Putamen (tissue), 1 donor: ENCODE measurements at regions not wholly inside any gene's neighbourhood (a gene's known extent, or its start where the extent isn't known, plus 50 kb on each side); places are given as distances from the start of the nearest gene placed in this dataset.
"Not testable (repeated sequence)": the region's sequence is repeated elsewhere in the genome, so short reads cannot be mapped to it uniquely, and the experiment has no call there.

ENCODE experiments used
- DNase-seq: peaks from one replicate; pipeline ENCODE4 v3.0.0-alpha.2; 2016; ENCODE audit warnings: low spot score

DNA sequence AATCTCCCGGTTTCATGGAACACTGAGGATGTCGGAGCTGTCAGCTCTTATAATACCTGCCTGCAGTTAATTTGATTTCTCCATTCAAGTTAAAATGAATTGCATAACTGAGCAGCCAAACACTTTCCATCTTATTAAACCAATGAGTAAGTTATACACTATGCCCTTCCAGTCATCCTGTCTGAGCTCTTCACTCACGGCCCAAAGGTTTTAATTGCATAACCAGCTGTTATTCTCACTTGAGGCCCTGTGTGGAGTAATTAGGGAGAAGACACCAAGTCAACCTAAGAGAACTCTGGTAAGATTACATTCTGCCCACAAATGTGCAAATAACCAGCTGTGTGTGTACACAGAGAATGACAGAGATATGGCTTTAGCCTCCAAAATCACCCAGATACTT is 303.5 kb downstream of the TBC1D4 start:
- no peak for DNase-seq

DNA sequence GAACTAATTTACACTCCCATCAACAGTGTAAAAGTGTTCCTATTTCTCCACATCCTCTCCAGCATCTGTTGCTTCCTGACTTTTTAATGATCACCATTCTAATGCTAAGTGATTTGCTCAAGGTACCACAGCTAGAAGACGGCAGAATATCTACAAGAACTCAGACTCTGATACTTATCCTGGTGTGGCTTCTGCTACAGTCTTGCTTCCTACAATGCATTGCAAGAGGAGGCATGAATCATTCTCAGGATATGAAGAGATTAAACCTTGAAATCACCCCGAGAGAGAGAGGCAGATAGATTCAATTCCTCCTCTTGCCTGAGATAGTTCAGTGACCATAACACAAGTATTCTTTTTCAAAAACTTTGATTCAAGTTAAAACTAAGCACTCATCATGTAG is 306.4 kb downstream of the TBC1D4 start:
- DNase-seq, result no peak

DNA sequence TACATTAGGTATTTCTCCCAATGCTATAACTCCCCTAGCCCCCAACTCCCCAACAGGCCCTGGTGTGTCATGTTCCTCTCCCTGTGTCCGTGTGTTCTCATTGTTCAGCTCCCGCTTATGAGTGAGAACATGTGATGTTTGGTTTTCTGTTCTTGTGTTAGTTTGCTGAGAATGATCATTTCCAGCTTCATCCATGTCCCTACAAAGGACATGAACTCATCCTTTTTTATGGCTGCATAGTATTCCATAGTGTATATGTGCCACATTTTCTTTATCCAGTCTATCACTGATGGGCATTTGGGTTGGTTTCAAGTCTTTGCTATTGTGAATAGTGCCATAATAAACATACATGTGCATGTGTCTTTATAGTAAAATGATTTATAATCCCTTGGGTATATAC is 306.9 kb downstream of the TBC1D4 start:
- DNase-seq, result not testable (repeated sequence)

DNA sequence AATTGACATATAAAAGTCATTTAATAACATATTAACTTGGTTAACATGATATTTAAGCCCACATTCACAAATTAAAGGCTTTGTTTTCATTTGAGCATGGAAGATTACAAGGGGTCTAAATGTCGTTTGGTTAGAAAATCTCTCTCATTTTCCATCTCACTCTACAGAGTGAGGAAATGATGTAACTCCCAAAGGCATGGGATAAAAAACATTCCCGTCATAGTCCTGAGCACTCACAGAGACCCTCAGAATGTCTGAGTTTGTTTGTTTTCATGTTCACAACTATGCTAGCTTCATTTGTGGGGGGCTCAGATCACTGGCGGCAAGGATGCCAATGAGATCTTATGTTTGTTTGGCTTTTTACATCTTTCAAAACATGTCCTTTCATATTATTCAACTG is 307.5 kb downstream of the TBC1D4 start:
- no peak for DNase-seq

DNA sequence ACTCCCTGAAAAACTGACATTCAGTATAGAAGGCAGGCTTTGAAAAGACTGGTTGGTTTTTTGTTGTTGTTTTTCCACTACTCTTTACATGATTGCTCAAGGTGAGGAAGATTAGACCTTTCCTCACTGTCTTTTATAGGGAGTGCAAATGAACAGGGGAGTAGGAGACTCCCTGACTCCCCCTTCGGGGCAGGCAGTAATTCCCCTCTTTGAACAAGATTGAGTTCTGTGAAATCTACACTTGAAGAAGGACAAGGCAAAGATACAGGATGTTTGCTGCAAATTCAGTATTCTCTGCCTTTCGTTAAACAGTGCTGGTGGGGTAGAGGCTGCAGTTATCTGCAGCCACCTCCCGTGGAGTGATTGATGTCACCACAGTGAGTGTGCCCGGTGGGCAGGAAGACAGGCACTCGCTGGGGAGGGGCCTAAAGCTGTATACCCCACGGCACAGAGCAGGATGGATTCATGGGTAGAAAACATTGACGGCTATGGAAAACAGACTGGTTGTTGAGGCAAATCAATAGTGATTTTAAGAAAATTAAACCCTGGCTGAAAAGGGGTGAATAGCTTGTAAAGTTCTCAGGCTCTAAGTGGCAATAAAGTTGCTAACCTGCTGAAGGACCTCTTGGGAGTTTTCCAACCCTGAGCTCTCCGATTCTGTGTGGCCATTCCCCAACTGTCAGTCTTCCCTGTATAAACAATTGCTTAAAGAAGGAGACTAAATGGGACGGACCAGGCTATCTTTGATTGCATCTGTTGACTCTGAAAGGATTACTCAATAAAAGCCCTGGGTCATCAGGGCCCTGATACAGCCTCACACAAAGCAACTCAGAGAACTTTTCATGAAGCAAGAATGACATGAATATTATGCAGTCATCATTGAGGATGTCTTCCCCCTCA is 308.3 kb downstream of the TBC1D4 start:
- no peak for DNase-seq

DNA sequence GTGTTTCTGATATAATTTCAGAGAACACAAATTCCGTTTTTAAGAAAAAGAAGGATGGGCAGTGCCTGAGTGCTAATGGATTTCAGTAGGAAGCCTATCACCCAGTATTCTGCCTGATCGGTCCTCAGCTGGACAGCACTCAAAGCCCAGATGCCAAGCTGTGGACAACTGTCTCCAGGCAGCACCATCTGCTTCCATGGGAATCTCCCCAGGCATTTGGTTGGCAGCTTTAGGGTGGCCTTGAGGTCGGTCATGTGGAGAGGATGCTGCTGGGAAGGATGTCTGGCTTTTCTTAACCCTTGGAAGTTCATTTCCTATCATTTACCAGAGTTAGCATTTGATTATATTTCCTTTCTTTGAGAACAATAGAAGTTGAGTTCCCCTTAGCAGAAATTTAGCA is 311.7 kb downstream of the TBC1D4 start:
- DNase-seq, result no peak

DNA sequence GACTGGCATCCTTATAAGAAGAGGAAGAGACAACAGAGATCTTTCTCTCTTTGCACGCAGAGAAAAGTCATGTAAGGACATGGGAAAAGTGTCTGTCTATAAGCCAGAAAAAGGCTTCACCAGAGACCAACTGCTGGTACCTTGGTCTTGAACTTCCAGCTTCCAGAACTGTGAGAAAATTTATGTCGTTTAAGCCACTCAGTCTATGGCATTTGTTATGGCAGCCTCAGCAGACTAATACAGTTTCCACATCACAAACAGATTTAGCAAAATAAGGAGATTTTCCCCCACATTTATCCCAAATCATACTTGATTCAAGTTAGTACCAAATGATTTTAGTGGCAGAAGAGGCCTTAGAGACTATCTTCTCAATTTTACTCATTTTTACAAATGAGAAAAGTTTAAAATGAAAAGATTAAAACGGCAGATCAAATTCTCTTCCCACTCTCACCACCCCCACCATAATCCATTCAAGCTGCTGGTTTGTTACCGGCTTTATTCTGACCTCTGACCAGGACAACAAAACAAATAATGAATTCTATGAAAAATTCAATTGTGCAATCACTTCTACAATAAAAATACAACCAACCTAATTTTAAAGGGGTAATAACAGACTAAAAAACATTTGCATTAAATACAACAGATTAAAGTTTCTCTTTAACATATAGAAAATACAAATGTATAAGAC is 316.3 kb downstream of the TBC1D4 start:
- no peak for DNase-seq

DNA sequence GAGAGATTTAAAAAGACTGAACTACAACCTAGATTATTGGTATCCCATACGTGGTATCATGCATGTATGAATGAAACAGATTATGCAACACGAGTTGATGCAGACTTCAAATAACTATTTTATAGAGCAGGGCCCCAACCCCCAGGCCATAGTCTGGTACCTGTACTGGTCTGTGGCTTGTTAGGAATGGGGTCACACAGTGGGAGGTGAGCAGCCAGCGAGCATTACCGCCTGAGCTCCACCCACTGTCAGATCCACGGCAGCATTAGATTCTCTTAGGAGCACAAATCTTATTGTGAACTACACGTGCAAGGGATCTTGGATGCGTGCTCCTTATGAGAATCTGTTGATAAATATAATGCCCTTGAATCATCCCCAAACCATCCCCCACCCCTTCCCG is 320.2 kb downstream of the TBC1D4 start:
- no peak for DNase-seq

DNA sequence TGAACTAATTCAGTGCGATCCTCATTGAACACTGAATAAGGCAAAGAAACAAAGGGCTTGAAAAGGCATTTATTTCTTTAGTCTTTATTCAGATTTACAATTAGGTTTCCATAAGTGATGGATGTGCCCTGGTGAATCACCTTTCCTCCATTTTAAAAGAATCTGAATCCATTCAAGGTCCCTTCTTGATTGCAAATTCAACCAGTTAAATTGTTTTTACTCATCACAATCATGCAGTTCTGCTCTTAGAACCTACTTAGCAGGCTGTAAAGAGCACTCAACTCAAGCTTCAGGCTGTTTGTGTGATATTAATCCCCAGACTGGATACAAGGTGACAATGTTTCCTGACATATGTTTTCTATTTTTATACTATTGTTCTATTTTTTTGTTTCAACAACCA is 321.0 kb downstream of the TBC1D4 start:
- DNase-seq, result no peak

DNA sequence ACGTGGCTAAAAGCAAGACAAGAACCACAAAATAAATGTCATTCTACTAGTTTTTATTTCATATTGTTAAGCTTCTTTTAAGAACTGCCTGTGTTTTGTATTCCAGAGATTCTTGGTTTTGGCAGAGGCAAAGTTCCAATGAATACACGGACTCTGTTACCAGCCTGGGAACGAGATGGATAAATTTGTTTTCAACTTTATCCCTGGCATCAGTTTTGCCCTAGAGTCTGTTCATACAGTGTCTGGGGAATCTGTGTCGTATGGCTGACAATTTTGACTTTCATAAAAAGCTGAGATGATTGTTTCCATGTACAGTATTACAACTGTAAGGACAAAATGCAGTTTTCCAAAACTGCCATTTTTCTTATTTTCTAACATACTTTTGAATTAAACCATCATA is 327.6 kb downstream of the TBC1D4 start:
- no peak for DNase-seq

DNA sequence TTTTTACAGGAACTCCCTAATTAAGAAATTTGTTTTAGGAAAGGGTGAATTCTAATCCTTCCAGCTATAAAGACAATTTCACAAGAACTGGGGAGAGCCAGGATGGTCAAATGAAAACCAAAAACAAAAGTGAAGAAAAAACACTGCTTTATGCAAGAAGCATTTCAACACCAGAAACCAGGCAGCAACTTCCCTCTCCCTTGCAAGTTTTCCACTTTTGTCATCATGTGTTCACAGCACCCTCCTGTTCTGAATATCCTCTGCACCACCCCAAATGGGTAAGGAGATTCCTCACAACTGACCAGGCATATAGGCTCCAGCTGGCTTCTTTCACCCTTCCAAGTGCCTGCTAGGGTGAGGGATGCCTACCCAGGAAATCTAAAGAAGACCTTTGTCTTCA is 328.1 kb downstream of the TBC1D4 start:
- DNase-seq, result no peak

DNA sequence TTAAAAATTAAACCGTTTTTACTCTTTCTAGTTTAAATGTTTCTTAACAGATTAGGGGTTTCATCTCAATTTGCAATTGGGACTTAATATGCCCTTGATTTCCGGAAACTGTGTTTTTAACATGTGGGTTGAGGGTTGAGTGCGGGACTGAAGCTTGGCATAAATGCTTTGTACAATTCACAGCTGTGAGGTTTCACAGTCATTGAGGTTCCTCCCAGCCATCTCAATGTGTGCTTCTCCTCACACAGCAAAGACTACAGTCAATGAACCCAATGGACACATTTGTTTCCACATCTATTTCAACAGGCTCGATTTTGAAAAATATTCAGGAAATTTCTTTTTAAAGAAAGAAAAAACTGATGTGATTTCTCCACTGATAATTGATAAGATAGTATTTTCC is 328.6 kb downstream of the TBC1D4 start:
- no peak for DNase-seq

DNA sequence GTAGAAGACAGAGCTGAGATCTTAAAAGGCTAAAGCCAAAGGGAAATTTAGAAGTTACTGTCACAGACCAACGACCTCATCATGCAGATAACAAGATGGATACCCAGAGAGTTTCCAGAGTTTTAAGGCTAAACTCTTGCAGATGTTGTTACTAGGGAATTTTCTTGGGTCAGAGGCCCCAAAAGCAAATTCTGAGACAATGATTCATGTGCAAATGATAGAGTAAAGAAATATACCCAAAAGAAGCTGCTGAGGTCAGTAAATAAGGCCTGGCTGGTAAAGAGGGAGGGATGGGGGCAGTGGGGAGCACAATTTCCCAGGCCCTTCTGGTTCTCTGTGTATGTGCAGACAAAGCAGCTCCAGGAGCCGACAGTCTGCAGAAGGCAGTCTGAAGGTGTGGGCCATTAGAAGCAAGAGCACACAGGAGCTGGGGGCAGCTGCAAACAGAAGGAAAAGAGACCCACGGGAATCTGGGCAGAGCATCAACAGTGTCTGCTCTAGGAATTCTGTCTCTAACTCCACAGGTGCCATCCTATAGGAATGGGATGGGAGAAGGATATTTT is 330.8 kb downstream of the TBC1D4 start:
- DNase-seq, result no peak

DNA sequence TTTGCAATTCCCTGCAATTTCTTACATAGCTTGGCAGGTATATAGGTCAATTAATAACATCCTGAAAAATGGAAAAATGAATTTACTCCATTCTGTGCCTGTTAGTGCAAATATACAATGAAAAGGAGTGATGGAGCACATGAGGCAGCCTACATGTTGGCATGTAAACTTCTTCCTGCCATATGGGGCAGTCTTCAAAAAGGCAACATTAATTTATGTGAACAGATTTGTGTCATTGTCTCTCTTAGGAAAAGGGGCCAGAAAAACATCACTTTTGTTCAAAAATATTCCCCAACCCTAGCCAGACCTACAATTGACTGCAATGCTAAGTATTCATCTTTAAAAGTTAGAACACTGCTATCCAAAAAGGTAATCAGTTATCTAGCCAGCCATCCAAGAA is 332.2 kb downstream of the TBC1D4 start:
- no peak for DNase-seq

DNA sequence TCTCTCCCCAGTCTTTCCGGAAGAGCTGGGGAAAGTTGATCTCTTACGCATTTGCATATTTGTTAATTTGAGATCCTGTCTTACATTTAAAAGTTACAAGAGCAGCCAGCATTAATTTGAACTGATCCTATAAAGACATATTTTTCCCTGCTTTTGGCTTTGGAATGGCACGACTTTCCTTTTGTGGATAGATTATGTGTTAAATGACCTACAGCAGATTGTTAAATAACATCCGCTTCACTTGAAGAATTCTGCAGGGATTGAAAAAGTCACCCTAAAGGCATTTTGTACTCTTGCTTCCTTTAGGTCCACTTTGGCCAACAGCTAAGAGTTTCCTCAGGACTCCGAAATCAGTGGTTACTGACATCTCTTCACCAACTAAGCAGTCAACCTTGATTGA is 334.0 kb downstream of the TBC1D4 start:
- DNase-seq, result no peak

DNA sequence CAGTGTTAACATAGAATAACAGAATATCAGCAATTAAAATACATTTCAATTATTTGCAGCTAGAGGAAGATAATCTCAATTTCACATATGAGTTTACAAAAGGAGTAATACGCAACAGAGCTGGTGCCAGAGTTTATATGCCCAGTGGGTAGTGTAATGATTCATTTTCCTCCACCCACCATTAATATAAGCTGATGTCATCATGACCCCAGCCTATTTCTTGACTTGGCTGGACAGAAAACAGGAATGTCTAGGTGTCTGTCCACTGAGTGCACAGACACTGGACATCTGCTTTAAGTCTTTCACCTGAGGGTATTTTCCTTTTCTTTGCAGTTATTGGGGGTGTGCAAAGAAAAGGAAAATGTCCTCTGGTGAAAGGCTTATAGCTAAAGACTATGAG is 335.5 kb downstream of the TBC1D4 start:
- no peak for DNase-seq

DNA sequence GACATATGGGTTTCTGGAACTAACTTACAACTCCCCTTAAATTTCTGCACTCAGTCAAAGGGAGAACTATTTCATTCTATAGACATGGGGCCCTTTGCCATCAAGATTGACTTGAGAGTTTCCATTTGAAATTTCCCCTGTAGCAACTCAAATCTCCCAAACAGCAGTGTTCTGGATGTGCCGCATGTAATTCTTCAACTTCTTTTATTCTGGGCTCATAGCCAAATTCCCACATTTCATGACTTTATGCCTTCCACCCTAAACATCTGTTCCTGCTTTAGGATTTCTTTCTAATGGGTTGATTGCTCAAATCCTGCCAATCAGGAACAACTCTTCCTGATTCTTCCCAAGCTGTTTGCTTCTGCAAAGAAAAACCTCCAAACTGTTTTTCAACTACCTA is 336.0 kb downstream of the TBC1D4 start:
- no peak for DNase-seq

DNA sequence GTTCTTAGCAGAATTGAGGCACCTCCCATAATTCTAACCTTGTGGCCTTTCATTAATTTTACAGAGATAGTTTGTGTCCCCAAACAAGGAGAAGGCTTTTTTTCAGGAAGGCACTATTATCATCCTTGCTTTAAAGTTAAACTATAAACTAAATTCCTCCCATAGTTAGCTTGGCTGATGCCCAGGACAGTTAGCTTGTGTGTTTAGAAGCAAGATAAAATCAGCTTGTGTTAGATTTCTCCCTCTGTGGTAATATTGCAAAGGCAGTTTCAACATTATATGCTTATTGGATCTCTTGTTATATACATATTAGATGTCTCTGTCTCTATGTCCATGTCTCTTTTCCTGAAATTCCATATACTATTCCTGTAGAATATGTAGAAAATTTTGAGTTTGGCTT is 342.7 kb downstream of the TBC1D4 start:
- DNase-seq, result no peak

DNA sequence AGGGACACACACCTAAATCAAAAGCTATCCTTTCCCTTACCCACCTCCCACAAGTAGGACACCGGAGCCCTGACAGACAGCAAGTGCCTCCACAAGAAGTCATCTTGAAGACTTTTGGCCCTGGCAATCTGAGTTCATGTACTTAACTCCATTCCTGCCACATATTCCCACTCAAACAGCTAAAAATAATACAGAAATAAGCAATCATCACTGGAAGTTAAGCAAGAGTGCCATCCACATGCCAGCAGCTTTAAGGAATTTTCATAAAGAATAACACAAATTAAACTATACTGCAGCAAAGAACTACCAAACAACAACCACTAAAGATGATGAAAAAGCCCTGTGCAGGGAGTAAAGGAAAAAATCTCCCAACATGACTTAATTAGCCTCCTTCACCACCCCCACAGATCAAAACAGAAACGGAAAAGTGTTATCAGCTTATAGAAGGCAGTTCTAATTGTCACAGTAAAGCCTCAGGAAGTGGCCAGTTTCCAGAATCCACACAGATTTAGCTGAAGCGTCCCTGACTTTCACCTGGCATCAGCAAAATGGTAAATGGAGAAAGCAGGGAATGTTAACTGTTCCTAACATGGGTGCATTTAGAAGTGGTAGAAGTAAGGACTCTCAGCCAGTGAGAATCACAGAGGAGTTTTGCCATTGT is 343.9 kb downstream of the TBC1D4 start:
- no peak for DNase-seq

DNA sequence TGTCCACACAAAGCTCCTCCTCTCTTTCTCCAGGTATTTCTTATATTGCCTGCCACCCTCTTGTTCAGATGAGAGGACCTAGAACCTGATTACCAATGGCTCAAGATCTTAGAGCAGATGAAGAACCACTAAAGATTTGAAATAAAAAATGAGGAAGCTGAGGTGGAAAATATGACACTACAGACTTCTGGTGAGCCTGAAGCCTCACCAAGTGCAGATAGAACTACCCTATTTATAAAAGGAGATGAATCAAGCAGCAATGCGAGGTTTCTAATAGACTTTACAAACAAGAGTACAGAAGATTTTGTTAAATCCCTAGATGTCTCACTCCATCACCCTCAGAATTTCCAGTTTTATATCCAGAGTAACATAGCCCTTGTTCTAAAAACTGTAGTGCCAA is 345.8 kb downstream of the TBC1D4 start:
- DNase-seq, result no peak

DNA sequence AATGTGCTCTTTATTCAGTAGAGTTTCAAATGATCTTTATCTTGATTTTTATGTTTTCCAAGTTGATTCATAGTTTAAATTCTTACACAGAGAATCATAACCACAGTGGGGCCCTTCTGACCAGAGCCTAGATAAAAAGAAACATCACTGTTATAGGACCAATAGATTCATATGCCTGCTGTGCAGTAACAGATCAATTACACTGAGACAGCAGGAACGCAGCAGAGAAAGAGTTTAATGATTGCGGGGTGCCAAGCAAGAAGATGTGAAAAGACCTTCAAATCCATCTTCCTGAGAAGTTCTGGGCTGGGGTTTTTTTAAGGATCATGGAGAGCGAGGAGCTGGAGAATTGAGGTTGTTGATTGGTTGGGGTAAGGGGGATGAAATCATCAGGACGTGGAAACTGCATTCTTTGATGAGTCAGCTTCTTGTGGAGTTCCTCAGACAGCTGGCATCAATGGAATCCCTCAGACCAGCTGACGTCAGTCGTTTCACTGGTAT is 346.6 kb downstream of the TBC1D4 start:
- DNase-seq, result no peak
